Naive thymus-derived CD4-positive, alpha-beta T cell (primary cell): ENCODE measurements at regions not wholly inside any gene's neighbourhood (a gene's known extent, or its start where the extent isn't known, plus 50 kb on each side); places are given as distances from the start of the nearest gene placed in this dataset.

Source experiments
- ATAC-seq: fragments of 150-1000 bp; cut with Tn5 transposase; 2 replicates; pipeline ENCODE4 v1.10.0; 2021; ENCODE audit warnings: mild to moderate bottlenecking, moderate library complexity
- CTCF ChIA-PET: fragments of 350-600 bp; sonication (Branson Sonifier 250); formaldehyde crosslinking; loops from one replicate; lab custom pipeline; 2021; ENCODE audit warnings: antibody characterized with exemption; lab: Charles Lee
- POLR2A ChIA-PET: fragments of 350-600 bp; sonication (Branson Sonifier 250); formaldehyde crosslinking; loops from one replicate; lab custom pipeline; 2021; ENCODE audit warnings: antibody characterized with exemption, inconsistent platforms; lab: Charles Lee
- DNase-seq, 9 donors: peaks; one replicate each; pipeline versions ENCODE4 v3.0.0 to v3.0.0-alpha.2; 2020 to 2022; ENCODE audit warnings: mixed read lengths in 1 of 9
- H3K27ac ChIP-seq: one replicate; pipeline ENCODE4 v1.7.0; 2013; ENCODE audit warnings: mild to moderate bottlenecking, low read depth, low read length, moderate library complexity
- H3K27me3 ChIP-seq, 2 donors: one replicate each; pipeline ENCODE4 v1.7.0; 2013; ENCODE audit warnings: low read length in 2 of 2, mild to moderate bottlenecking in 2 of 2, moderate library complexity in 2 of 2; ENCODE audit not compliant: control insufficient read depth in 2 of 2, insufficient read depth in 2 of 2
- H3K36me3 ChIP-seq, 3 experiments: 1 replicate in 2 of 3; 2 replicates in 1 of 3; pipeline ENCODE4 v1.7.0; 2013; ENCODE audit warnings: low read length in 3 of 3, mild to moderate bottlenecking in 3 of 3, moderate library complexity in 1 of 3; ENCODE audit not compliant: insufficient read depth in 3 of 3, control insufficient read depth in 2 of 3
- H3K4me1 ChIP-seq, 2 donors: one replicate each; pipeline ENCODE4 v1.7.0; 2013; ENCODE audit warnings: low read length in 2 of 2, mild to moderate bottlenecking in 2 of 2, moderate library complexity in 1 of 2; ENCODE audit not compliant: control insufficient read depth in 2 of 2, insufficient read depth in 2 of 2
- H3K4me3 ChIP-seq: 2 replicates; pipeline ENCODE4 v1.7.0; 2013; ENCODE audit warnings: mild to moderate bottlenecking, low read length
- H3K9me3 ChIP-seq, 3 experiments: 1 replicate in 2 of 3; 2 replicates in 1 of 3; pipeline ENCODE4 v1.7.0; 2013; ENCODE audit warnings: low read length in 3 of 3; ENCODE audit not compliant: control insufficient read depth in 2 of 3
- H3K27ac Mint-ChIP-seq, 9 donors: one replicate each; pipeline ENCODE4 v1.8.0; 2020 to 2022; ENCODE audit warnings: mixed read lengths in 9 of 9, mild to moderate bottlenecking in 8 of 9, moderate library complexity in 5 of 9, inconsistent platforms in 2 of 9
- H3K27me3 Mint-ChIP-seq, 5 donors: one replicate each; pipeline ENCODE4 v1.8.0; 2021 to 2022; ENCODE audit warnings: mixed read lengths in 5 of 5, mild to moderate bottlenecking in 1 of 5
- H3K36me3 Mint-ChIP-seq, 5 donors: one replicate each; pipeline ENCODE4 v1.8.0; 2020 to 2022; ENCODE audit warnings: mixed read lengths in 5 of 5, mild to moderate bottlenecking in 3 of 5, inconsistent platforms in 1 of 5
- H3K4me1 Mint-ChIP-seq, 7 donors: one replicate each; pipeline ENCODE4 v1.8.0; 2020 to 2022; ENCODE audit warnings: mixed read lengths in 7 of 7, mild to moderate bottlenecking in 3 of 7, inconsistent platforms in 1 of 7
- H3K4me3 Mint-ChIP-seq, 10 donors: one replicate each; pipeline ENCODE4 v1.8.0; 2020 to 2022; ENCODE audit warnings: mild to moderate bottlenecking in 10 of 10, mixed read lengths in 10 of 10, moderate library complexity in 6 of 10, inconsistent platforms in 2 of 10
- H3K9me3 Mint-ChIP-seq, 11 donors: one replicate each; pipeline ENCODE4 v1.8.0; 2020 to 2022; ENCODE audit warnings: mixed read lengths in 11 of 11, mild to moderate bottlenecking in 4 of 11, inconsistent platforms in 1 of 11, moderate library complexity in 1 of 11
- intact Hi-C, 2 donors: fragments of 100-400 bp; cut with micrococcal nuclease; formaldehyde crosslinking; loops; one replicate each; pipeline ENCODE4 v1.15.1; 2023

DNA sequence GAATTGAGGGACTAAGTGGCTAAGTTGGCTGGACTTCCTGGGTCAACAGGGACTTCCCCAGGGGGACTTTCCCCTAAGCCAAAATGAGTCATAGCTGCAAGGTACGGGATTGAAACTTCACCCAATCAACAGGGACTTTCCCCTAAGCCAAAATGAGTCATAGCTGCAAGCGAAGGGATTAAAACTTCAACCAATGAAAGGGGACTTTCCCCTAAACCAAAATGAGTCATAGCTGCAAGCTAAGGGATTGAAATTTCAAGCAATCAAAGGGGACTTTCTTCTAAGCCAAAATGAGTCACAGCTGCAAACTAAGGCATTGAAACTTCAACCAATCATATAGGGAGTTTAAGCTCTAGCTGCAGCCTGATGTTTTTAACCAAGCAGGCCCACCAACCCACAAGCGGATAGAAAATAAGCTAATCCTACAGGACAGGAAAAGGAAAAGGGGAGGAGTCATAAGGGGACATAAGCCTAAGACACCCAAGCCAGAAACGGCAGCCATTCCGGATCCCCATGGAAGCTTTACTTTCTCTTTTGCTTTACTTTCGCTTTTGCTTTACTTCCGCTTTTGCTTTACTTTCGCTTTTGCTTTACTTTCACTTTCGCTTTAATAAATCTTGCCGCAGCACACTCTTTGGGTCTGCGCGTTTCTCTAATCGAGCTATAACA, 1375.4 kb upstream of the CELF4 start:
- Histone ChIP-seq H3K27ac (no peak overlapping the region), H3K4me3 (peak overlapping the region; percentile 42), H3K27me3 (no peaks in the 10 kb centered on the region), H3K9me3 (no peaks in the 10 kb centered on the region), H3K4me1 (peaks cover 7 to 9% of the 10 kb centered on the region in 2 donors), H3K36me3 (no peaks in the 10 kb centered on the region)
- Mint-ChIP-seq H3K27me3 (peaks cover 0 to 13% (median 0%) of the 10 kb centered on the region in 5 donors), H3K27ac (peak overlapping the region; percentile 43 to 94 (median 90)), H3K4me3 (peak overlapping the region; percentile 38 to 85 (median 74)), H3K4me1 (peaks cover 23 to 42% (median 27%) of the 10 kb centered on the region in 7 donors), H3K9me3 (peaks cover 0 to 19% (median 5%) of the 10 kb centered on the region in 11 donors), H3K36me3 (peaks cover 0 to 15% (median 0%) of the 10 kb centered on the region in 5 donors)
- DNase-seq (peak in 7 of 9 donors; percentile 10 to 68 (median 30)), ATAC-seq (peak; percentile 81)
- POLR2A ChIA-PET = no interaction called here
- intact Hi-C loops = loop anchor here (1.0 kb wide), 1 partner anchor 364 kb away; no protein-coding TSS in a partner anchor
- CTCF ChIA-PET = no interaction called here

DNA sequence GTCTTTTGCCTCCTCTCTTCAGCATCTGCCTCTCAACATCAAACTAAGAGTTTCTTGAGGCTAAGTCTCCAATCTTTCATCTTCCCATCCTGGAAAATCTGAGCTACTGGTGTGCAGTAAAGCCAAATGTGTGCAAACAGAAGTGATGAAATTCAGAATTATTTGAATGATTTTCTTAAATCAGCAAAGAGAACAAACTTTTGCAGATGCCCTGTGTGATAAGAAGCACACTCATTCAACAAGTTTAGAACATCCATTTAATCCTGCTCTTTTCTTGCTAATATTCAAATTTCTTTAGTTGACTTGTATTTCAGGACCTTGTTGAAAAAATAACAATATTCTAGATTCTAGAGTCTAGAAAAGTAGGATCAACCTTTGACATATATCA, 1374.9 kb upstream of the CELF4 start:
- Histone ChIP-seq H3K36me3 (no peaks in the 10 kb centered on the region), H3K9me3 (no peaks in the 10 kb centered on the region), H3K4me3 (no peak overlapping the region), H3K27me3 (no peaks in the 10 kb centered on the region), H3K27ac (no peak overlapping the region), H3K4me1 (peaks cover 7 to 9% of the 10 kb centered on the region in 2 donors)
- POLR2A ChIA-PET = no interaction called here
- peak overlapping the region in 9 of 10 donors; percentile 17 to 85 (median 57) for H3K4me3 Mint-ChIP-seq
- intact Hi-C loops = loop anchor here in 1 of 2 donors (1.0 kb wide), 1 partner anchor 363 kb away; no protein-coding TSS in a partner anchor
- peaks cover 23 to 42% (median 27%) of the 10 kb centered on the region in 7 donors for H3K4me1 Mint-ChIP-seq
- peaks cover 0 to 13% (median 0%) of the 10 kb centered on the region in 5 donors for H3K27me3 Mint-ChIP-seq
- CTCF ChIA-PET = no interaction called here
- H3K27ac Mint-ChIP-seq = peak overlapping the region; percentile 43 to 94 (median 90)
- DNase-seq (no peak), ATAC-seq (peak; percentile 18)
- H3K36me3 Mint-ChIP-seq = peaks cover 0 to 15% (median 0%) of the 10 kb centered on the region in 5 donors
- H3K9me3 Mint-ChIP-seq = peaks cover 0 to 19% (median 5%) of the 10 kb centered on the region in 11 donors

DNA sequence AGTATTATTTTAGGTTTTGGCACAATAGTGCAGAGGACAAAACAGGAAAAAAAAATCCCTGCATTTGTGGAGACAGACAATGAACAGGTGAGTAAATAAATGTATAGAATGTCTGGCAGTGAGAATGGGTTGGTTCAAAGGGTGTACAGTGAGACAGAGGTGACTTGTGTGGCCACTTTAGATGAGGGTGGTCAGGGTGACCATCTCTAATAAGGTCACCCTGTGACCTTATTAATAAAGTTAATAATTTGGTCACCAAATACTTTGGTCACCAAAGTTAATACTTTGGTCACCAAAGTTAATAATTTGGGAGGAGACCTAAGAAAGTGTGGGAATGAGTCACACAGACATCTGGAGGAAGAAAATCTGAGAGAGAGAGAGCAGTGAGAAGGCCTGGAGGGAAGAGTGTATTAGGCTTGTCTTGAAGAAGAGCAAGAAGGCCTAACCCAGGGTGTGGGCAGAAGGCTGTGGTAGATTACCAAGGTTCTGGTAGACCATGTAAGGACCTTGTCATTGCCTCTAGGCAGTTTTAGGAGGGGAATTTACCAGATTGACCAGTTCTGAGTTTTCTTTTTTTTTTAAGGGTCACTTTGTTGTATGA, 1368.4 kb upstream of the CELF4 start:
- H3K27ac ChIP-seq = no peak overlapping the region
- H3K9me3 ChIP-seq = no peaks in the 10 kb centered on the region
- Mint-ChIP-seq H3K27me3 (peaks cover 0 to 4% (median 0%) of the 10 kb centered on the region in 5 donors), H3K4me1 (peaks cover 0 to 8% (median 0%) of the 10 kb centered on the region in 7 donors), H3K4me3 (no peak overlapping the region), H3K36me3 (no peaks in the 10 kb centered on the region), H3K9me3 (peaks cover 0 to 9% (median 0%) of the 10 kb centered on the region in 11 donors), H3K27ac (no peak overlapping the region)
- H3K27me3 ChIP-seq = no peaks in the 10 kb centered on the region
- intact Hi-C loops = no loop called here
- no peaks in the 10 kb centered on the region for H3K36me3 ChIP-seq
- H3K4me1 ChIP-seq = no peaks in the 10 kb centered on the region
- ChIA-PET CTCF (no interaction called here), POLR2A (no interaction called here)
- H3K4me3 ChIP-seq = no peak overlapping the region
- DNase-seq (no peak), ATAC-seq (peak; percentile 29)

GRCh38 chr18:38933322-38933721, 1367.7 kb upstream of the CELF4 start:
- no peaks in the 10 kb centered on the region for H3K36me3 Mint-ChIP-seq
- no peak overlapping the region for H3K27ac ChIP-seq
- H3K4me3 ChIP-seq = no peak overlapping the region
- ATAC-seq = no peak
- intact Hi-C loops = no loop called here
- ChIA-PET CTCF (no interaction called here), POLR2A (no interaction called here)
- no peak overlapping the region for H3K4me3 Mint-ChIP-seq
- no peaks in the 10 kb centered on the region for H3K36me3 ChIP-seq
- H3K9me3 Mint-ChIP-seq = peaks cover 0 to 2% (median 0%) of the 10 kb centered on the region in 11 donors
- H3K27ac Mint-ChIP-seq = no peak overlapping the region
- H3K4me1 ChIP-seq = no peaks in the 10 kb centered on the region
- no peaks in the 10 kb centered on the region for H3K27me3 ChIP-seq
- no peak for DNase-seq
- H3K4me1 Mint-ChIP-seq = peaks cover 0 to 4% (median 0%) of the 10 kb centered on the region in 7 donors
- H3K9me3 ChIP-seq = no peaks in the 10 kb centered on the region
- H3K27me3 Mint-ChIP-seq = peaks cover 0 to 4% (median 0%) of the 10 kb centered on the region in 5 donors

GRCh38 chr18:38932752-38933151, 1367.2 kb upstream of the CELF4 start:
- no peak overlapping the region for H3K27ac Mint-ChIP-seq

GRCh38 chr18:38931754-38932050, 1366.1 kb upstream of the CELF4 start:
- H3K4me1 ChIP-seq = no peaks in the 10 kb centered on the region
- Mint-ChIP-seq H3K27ac (no peak overlapping the region), H3K36me3 (no peaks in the 10 kb centered on the region), H3K4me3 (no peak overlapping the region), H3K9me3 (no peaks in the 10 kb centered on the region), H3K27me3 (peaks cover 0 to 4% (median 0%) of the 10 kb centered on the region in 5 donors), H3K4me1 (peaks cover 0 to 4% (median 0%) of the 10 kb centered on the region in 7 donors)
- H3K27ac ChIP-seq = no peak overlapping the region
- no peak for DNase-seq
- H3K36me3 ChIP-seq = no peaks in the 10 kb centered on the region
- no peak for ATAC-seq
- H3K4me3 ChIP-seq = no peak overlapping the region
- ChIA-PET CTCF (no interaction called here), POLR2A (no interaction called here)
- H3K27me3 ChIP-seq = no peaks in the 10 kb centered on the region
- intact Hi-C loops = no loop called here
- no peaks in the 10 kb centered on the region for H3K9me3 ChIP-seq

More at GRCh38 chr18:38932752-38933151, 1367.2 kb upstream of the CELF4 start:
- Histone ChIP-seq H3K4me3 (no peak overlapping the region), H3K36me3 (no peaks in the 10 kb centered on the region), H3K4me1 (no peaks in the 10 kb centered on the region), H3K9me3 (no peaks in the 10 kb centered on the region), H3K27me3 (no peaks in the 10 kb centered on the region), H3K27ac (no peak overlapping the region)
- intact Hi-C loops = no loop called here
- Mint-ChIP-seq H3K4me3 (no peak overlapping the region), H3K36me3 (no peaks in the 10 kb centered on the region), H3K9me3 (peaks cover 0 to 2% (median 0%) of the 10 kb centered on the region in 11 donors), H3K4me1 (peaks cover 0 to 4% (median 0%) of the 10 kb centered on the region in 7 donors), H3K27me3 (peaks cover 0 to 4% (median 0%) of the 10 kb centered on the region in 5 donors)
- ATAC-seq (no peak), DNase-seq (no peak)
- CTCF ChIA-PET = no interaction called here
- POLR2A ChIA-PET = no interaction called here
